DND-41 (cell line): ENCODE measurements at regions not wholly inside any gene's neighbourhood (a gene's known extent, or its start where the extent isn't known, plus 50 kb on each side); places are given as distances from the start of the nearest gene placed in this dataset.

Experiments used
- EZH2 ChIP-seq: IDR thresholded peaks from 3 replicates; pipeline ENCODE4 v1.6.1; 2012; ENCODE audit warnings: borderline replicate concordance, low read depth, mild to moderate bottlenecking, moderate library complexity, low read length, inconsistent platforms; ENCODE audit not compliant: severe bottlenecking
- TF ChIP-seq, protein P1 (sequence below): IDR thresholded peaks from 2 replicates; pipeline ENCODE4 v1.5.1; 2012; ENCODE audit warnings: borderline replicate concordance, low read length, moderate library complexity, mild to moderate bottlenecking; ENCODE audit not compliant: poor library complexity, severe bottlenecking; ENCODE audit errors: extremely low read depth

DNA sequence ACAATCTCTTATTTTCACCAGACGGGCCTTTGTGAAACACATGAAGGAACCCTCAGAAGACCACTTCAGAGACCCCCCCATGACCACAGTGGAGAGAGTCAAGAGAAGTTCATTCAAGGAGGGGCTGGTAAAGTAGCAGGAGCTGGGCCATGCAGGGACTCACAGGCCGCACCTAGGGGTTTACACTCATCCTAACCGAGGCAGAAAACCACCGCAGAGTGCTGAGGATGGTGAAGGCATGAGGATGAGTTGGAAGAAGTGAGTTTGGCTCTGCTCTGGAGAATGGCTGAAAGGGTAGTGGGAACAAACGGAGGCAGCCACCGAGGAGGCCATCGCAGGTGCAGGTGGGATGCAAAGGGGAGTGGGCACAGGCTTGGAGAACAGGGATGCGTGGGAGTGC, 1046.9 kb downstream of the UQCRFS1 start:
- TF ChIP-seq, protein P1, sequence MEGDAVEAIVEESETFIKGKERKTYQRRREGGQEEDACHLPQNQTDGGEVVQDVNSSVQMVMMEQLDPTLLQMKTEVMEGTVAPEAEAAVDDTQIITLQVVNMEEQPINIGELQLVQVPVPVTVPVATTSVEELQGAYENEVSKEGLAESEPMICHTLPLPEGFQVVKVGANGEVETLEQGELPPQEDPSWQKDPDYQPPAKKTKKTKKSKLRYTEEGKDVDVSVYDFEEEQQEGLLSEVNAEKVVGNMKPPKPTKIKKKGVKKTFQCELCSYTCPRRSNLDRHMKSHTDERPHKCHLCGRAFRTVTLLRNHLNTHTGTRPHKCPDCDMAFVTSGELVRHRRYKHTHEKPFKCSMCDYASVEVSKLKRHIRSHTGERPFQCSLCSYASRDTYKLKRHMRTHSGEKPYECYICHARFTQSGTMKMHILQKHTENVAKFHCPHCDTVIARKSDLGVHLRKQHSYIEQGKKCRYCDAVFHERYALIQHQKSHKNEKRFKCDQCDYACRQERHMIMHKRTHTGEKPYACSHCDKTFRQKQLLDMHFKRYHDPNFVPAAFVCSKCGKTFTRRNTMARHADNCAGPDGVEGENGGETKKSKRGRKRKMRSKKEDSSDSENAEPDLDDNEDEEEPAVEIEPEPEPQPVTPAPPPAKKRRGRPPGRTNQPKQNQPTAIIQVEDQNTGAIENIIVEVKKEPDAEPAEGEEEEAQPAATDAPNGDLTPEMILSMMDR = no peak
- TF ChIP-seq EZH2 = no peak
